SK-N-SH (cell line): ENCODE measurements at regions not wholly inside any gene's neighbourhood (a gene's known extent, or its start where the extent isn't known, plus 50 kb on each side); places are given as distances from the start of the nearest gene placed in this dataset.

Source experiments
- CTCF ChIA-PET: fragments of 300-600, 350-600 bp; formaldehyde crosslinking; extraction: SDS; loops from one replicate; lab custom pipeline; 2021; lab: Yijun Ruan, JAX
- POLR2A ChIA-PET: fragments of 350-600 bp; sonication (Branson Sonifier 250); formaldehyde crosslinking; extraction: SDS; loops from one replicate; lab custom pipeline; 2020; ENCODE audit warnings: antibody characterized with exemption, inconsistent platforms; lab: Yijun Ruan, JAX
- DNase-seq: peaks from one replicate; pipeline ENCODE4 v3.0.0; 2012
- H2AFZ ChIP-seq: fragments of 200-600 bp; sonication (generic); 2 replicates; pipeline ENCODE4 v1.8.1; 2016; ENCODE audit warnings: antibody characterized with exemption, mild to moderate bottlenecking, low read depth
- H3F3A ChIP-seq: fragments of 200-600 bp; sonication (generic); replicated peaks from 2 replicates; pipeline ENCODE3; 2016; ENCODE audit warnings: antibody characterized with exemption, mild to moderate bottlenecking; ENCODE audit not compliant: insufficient read depth
- H3K27ac ChIP-seq, 2 experiments: fragments of 200-500 bp in 1 of 2; fragments of 200-600 bp in 1 of 2; sonication (Bioruptor generic) in 1 of 2; sonication (generic), shearing (Covaris generic) in 1 of 2; 2 replicates each; pipeline versions ENCODE4 v1.5.1 to v1.6.1; 2014 to 2016; ENCODE audit warnings: low read depth in 2 of 2, inconsistent platforms in 1 of 2, low read length in 1 of 2, mild to moderate bottlenecking in 1 of 2, mixed read lengths in 1 of 2
- H3K27me3 ChIP-seq: fragments of 200-600 bp; sonication (generic), shearing (Covaris generic); 2 replicates; pipeline ENCODE4 v1.6.1; 2016; ENCODE audit warnings: mixed run types; ENCODE audit not compliant: insufficient read depth
- H3K36me3 ChIP-seq, 2 experiments: fragments of 200-500 bp in 1 of 2; fragments of 200-600 bp in 1 of 2; sonication (Bioruptor generic) in 1 of 2; sonication (generic) in 1 of 2; replicated peaks in 1 of 2; 2 replicates each; pipeline versions ENCODE3 to v1.5.1; 2014 to 2016; ENCODE audit warnings: low read length in 1 of 2, mild to moderate bottlenecking in 1 of 2; ENCODE audit not compliant: insufficient read depth in 2 of 2, control insufficient read depth in 1 of 2
- H3K4me1 ChIP-seq, 2 experiments: fragments of 200-500 bp in 1 of 2; fragments of 200-600 bp in 1 of 2; sonication (Bioruptor generic) in 1 of 2; sonication (generic), shearing (Covaris generic) in 1 of 2; 2 replicates each; pipeline versions ENCODE4 v1.5.1 to v1.6.1; 2014 to 2016; ENCODE audit warnings: low read depth in 1 of 2, low read length in 1 of 2, mixed run types in 1 of 2; ENCODE audit not compliant: insufficient read depth in 2 of 2, control insufficient read depth in 1 of 2
- H3K4me2 ChIP-seq: fragments of 200-600 bp; sonication (generic), shearing (Covaris generic); 2 replicates; pipeline ENCODE4 v1.6.1; 2017; ENCODE audit warnings: mixed run types
- H3K4me3 ChIP-seq, 2 experiments: fragments of 200-500 bp in 1 of 2; fragments of 200-600 bp in 1 of 2; sonication (Bioruptor generic) in 1 of 2; sonication (generic), shearing (Covaris generic) in 1 of 2; 2 replicates each; pipeline versions ENCODE4 v1.5.1 to v1.8.1; 2014 to 2016; ENCODE audit warnings: low read depth in 2 of 2, inconsistent platforms in 1 of 2, low read length in 1 of 2, mild to moderate bottlenecking in 1 of 2, mixed read lengths in 1 of 2, moderate library complexity in 1 of 2
- H3K79me2 ChIP-seq: fragments of 200-600 bp; sonication (generic); 2 replicates; pipeline ENCODE4 v1.8.1; 2017; ENCODE audit warnings: mild to moderate bottlenecking; ENCODE audit not compliant: insufficient read depth
- H3K9ac ChIP-seq: fragments of 200-600 bp; sonication (generic); 2 replicates; pipeline ENCODE4 v1.6.1; 2017; ENCODE audit warnings: mixed run types
- H3K9me2 ChIP-seq: fragments of 200-600 bp; sonication (generic); 2 replicates; pipeline ENCODE4 v1.6.1; 2017; ENCODE audit warnings: mixed run types
- H3K9me3 ChIP-seq: fragments of 200-600 bp; sonication (generic); 2 replicates; pipeline ENCODE4 v1.6.1; 2017; ENCODE audit warnings: mixed run types, mild to moderate bottlenecking, moderate library complexity
- H4K20me1 ChIP-seq: fragments of 200-600 bp; sonication (generic); 2 replicates; pipeline ENCODE4 v1.6.1; 2017; ENCODE audit warnings: mild to moderate bottlenecking, mixed run types; ENCODE audit not compliant: insufficient read depth
- CTCF ChIP-seq: fragments of 200-600 bp; sonication (generic); IDR thresholded peaks from 2 replicates; pipeline ENCODE4 v1.6.1; 2017; ENCODE audit warnings: antibody characterized with exemption, mild to moderate bottlenecking, moderate library complexity
- ELF1 ChIP-seq: IDR thresholded peaks from 2 replicates; pipeline ENCODE4 v1.4.0; 2012
- FOSL2 ChIP-seq: IDR thresholded peaks from 2 replicates; pipeline ENCODE4 v1.4.0; 2012; ENCODE audit warnings: low read depth, mild to moderate bottlenecking, moderate library complexity, borderline replicate concordance
- JUND ChIP-seq: IDR thresholded peaks from 2 replicates; pipeline ENCODE4 v1.4.0; 2012
- NFIC ChIP-seq: IDR thresholded peaks from 2 replicates; pipeline ENCODE4 v1.4.0; 2012; ENCODE audit warnings: borderline replicate concordance
- NRF1 ChIP-seq: IDR thresholded peaks from 2 replicates; pipeline ENCODE4 v1.6.1; 2012; ENCODE audit warnings: low read depth, mild to moderate bottlenecking, low read length
- POLR2AphosphoS5 ChIP-seq: IDR thresholded peaks from 2 replicates; pipeline ENCODE4 v1.6.1; 2012; ENCODE audit warnings: low read depth, low read length
- RAD21 ChIP-seq: IDR thresholded peaks from 2 replicates; pipeline ENCODE4 v1.6.1; 2012; ENCODE audit warnings: mild to moderate bottlenecking, low read length
- RFX5 ChIP-seq: IDR thresholded peaks from 2 replicates; pipeline ENCODE4 v1.6.1; 2012; ENCODE audit warnings: mild to moderate bottlenecking, improper control_type of control experiment, low read length
- RXRA ChIP-seq: IDR thresholded peaks from 2 replicates; pipeline ENCODE4 v1.4.0; 2012; ENCODE audit warnings: low read depth, mild to moderate bottlenecking, borderline replicate concordance
- SIN3A ChIP-seq: IDR thresholded peaks from 2 replicates; pipeline ENCODE4 v1.6.1; 2012; ENCODE audit warnings: low read depth, mild to moderate bottlenecking, low read length, moderate library complexity, borderline replicate concordance
- SMC3 ChIP-seq: IDR thresholded peaks from 2 replicates; pipeline ENCODE4 v1.6.1; 2012; ENCODE audit warnings: low read depth, low read length, improper control_type of control experiment
- TAF1 ChIP-seq: IDR thresholded peaks from 2 replicates; pipeline ENCODE4 v1.6.1; 2012; ENCODE audit warnings: low read depth, mild to moderate bottlenecking, low read length, moderate library complexity, borderline replicate concordance
- USF1 ChIP-seq: IDR thresholded peaks from 2 replicates; pipeline ENCODE4 v1.4.0; 2012; ENCODE audit warnings: low read depth, borderline replicate concordance
- USF2 ChIP-seq: fragments of 150-350 bp; IDR thresholded peaks from 2 replicates; pipeline ENCODE4 v1.6.1; 2017; ENCODE audit warnings: antibody characterized with exemption, low read length, low read depth, borderline replicate concordance
- YY1 ChIP-seq: IDR thresholded peaks from 2 replicates; pipeline ENCODE4 v1.4.0; 2012; ENCODE audit warnings: low read depth, mild to moderate bottlenecking
- WGBS: methylation state at CpG from one replicate; pipeline ENCODE4 v1.1.6; 2017; ENCODE audit warnings: low lambda C conversion rate; 5-methylcytosine and 5-hydroxymethylcytosine counted together
- TF ChIP-seq, protein P1 (sequence below): IDR thresholded peaks from 2 replicates; pipeline ENCODE4; 2012
- TF ChIP-seq, protein P2 (sequence below): IDR thresholded peaks from 2 replicates; pipeline ENCODE4 v1.4.0; 2012; ENCODE audit warnings: low read depth, borderline replicate concordance

- DNase-seq, result no peak
- H3K79me2 ChIP-seq, result no peaks in the 10 kb centered on the region
- H3K9me2 ChIP-seq, result no peaks in the 10 kb centered on the region
- 22% methylated on average over 1 of the region's 1 CpG for WGBS
- no peaks in the 10 kb centered on the region for H3K36me3 ChIP-seq
- H3K9ac ChIP-seq, result no peak overlapping the region
- H3K4me3 ChIP-seq, result no peak overlapping the region
- H3K4me1 ChIP-seq, result no peaks in the 10 kb centered on the region
- CTCF ChIA-PET, result no interaction called here
- H3K27me3 ChIP-seq, result no peaks in the 10 kb centered on the region
- POLR2A ChIA-PET, result no interaction called here
- H3K4me2 ChIP-seq, result no peak overlapping the region
- H2AFZ ChIP-seq, result no peak overlapping the region
- TF ChIP-seq ELF1 (no peak), CTCF (no peak), USF2 (no peak), YY1 (no peak), TAF1 (no peak), RAD21 (no peak), FOSL2 (no peak), NFIC (no peak), USF1 (no peak), SIN3A (no peak), RFX5 (no peak), RXRA (no peak), SMC3 (no peak), NRF1 (no peak), POLR2AphosphoS5 (no peak), JUND (no peak)
- TF ChIP-seq, protein P1, sequence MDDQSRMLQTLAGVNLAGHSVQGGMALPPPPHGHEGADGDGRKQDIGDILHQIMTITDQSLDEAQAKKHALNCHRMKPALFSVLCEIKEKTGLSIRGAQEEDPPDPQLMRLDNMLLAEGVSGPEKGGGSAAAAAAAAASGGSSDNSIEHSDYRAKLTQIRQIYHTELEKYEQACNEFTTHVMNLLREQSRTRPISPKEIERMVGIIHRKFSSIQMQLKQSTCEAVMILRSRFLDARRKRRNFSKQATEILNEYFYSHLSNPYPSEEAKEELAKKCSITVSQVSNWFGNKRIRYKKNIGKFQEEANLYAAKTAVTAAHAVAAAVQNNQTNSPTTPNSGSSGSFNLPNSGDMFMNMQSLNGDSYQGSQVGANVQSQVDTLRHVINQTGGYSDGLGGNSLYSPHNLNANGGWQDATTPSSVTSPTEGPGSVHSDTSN, result no peak
- TF ChIP-seq, protein P2, sequence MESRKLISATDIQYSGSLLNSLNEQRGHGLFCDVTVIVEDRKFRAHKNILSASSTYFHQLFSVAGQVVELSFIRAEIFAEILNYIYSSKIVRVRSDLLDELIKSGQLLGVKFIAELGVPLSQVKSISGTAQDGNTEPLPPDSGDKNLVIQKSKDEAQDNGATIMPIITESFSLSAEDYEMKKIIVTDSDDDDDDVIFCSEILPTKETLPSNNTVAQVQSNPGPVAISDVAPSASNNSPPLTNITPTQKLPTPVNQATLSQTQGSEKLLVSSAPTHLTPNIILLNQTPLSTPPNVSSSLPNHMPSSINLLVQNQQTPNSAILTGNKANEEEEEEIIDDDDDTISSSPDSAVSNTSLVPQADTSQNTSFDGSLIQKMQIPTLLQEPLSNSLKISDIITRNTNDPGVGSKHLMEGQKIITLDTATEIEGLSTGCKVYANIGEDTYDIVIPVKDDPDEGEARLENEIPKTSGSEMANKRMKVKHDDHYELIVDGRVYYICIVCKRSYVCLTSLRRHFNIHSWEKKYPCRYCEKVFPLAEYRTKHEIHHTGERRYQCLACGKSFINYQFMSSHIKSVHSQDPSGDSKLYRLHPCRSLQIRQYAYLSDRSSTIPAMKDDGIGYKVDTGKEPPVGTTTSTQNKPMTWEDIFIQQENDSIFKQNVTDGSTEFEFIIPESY, result no peak
- TF ChIP-seq, all 33 proteins: peak for 0
- no peaks in the 10 kb centered on the region for H3F3A ChIP-seq
- no peak overlapping the region for H3K27ac ChIP-seq
- H4K20me1 ChIP-seq, result no peaks in the 10 kb centered on the region
- no peaks in the 10 kb centered on the region for H3K9me3 ChIP-seq
Measured at GRCh38 chr9:23606107-23606506, 219.9 kb downstream of the ELAVL2 start.
